Fibroblast of pulmonary artery (primary cell): ENCODE measurements at regions not wholly inside any gene's neighbourhood (a gene's known extent, or its start where the extent isn't known, plus 50 kb on each side); places are given as distances from the start of the nearest gene placed in this dataset.
A peak's percentile ranks its signal among the peaks of the same experiment; 100 is the strongest.
"Not testable (repeated sequence)": the region's sequence is repeated elsewhere in the genome, so short reads cannot be mapped to it uniquely, and the experiment has no call there.

ENCODE experiments used
- DNase-seq: peaks from one replicate; pipeline ENCODE4 v3.0.0-alpha.2; 2010; ENCODE audit warnings: low read depth
- H3K4me3 ChIP-seq: replicated peaks from 2 replicates; pipeline ENCODE4 v1.5.1; 2011; ENCODE audit warnings: low read depth, mild to moderate bottlenecking, control low read depth, low read length, moderate library complexity
- CTCF ChIP-seq: IDR thresholded peaks from 2 replicates; pipeline ENCODE4 v1.5.1; 2011; ENCODE audit warnings: mild to moderate bottlenecking, control low read depth, low read length, inconsistent platforms; ENCODE audit errors: missing control alignments

- TF ChIP-seq CTCF: no peak
- H3K4me3 ChIP-seq: no peak overlapping the region
- no peak for DNase-seq
These were observed 81.4 kb upstream of the TBC1D5 start for GRCh38 chr3:17823816-17824215.

- no peak for DNase-seq
- no peak overlapping the region for H3K4me3 ChIP-seq
- TF ChIP-seq CTCF: no peak
These were observed 80.6 kb upstream of the TBC1D5 start for GRCh38 chr3:17823036-17823435.

- DNase-seq: peak; percentile 18
- H3K4me3 ChIP-seq: no peak overlapping the region
- no peak for TF ChIP-seq CTCF
These were observed 78.3 kb upstream of the TBC1D5 start for GRCh38 chr3:17820704-17821103.

- no peak for TF ChIP-seq CTCF
- no peak for DNase-seq
- H3K4me3 ChIP-seq: no peak overlapping the region
These were observed 77.8 kb upstream of the TBC1D5 start for GRCh38 chr3:17820275-17820674.

GRCh38 chr3:17817973-17818372, 75.5 kb upstream of the TBC1D5 start:
- not testable (repeated sequence) for DNase-seq, H3K4me3 ChIP-seq

GRCh38 chr3:17817545-17817944, 75.1 kb upstream of the TBC1D5 start:
- DNase-seq: no peak
- H3K4me3 ChIP-seq: no peak overlapping the region
- TF ChIP-seq CTCF: no peak

GRCh38 chr3:17816839-17817238, 74.4 kb upstream of the TBC1D5 start:
- not testable (repeated sequence) for DNase-seq

GRCh38 chr3:17812328-17812727, 69.9 kb upstream of the TBC1D5 start:
- not testable (repeated sequence) for H3K4me3 ChIP-seq, DNase-seq

More at GRCh38 chr3:17816839-17817238, 74.4 kb upstream of the TBC1D5 start:
- not testable (repeated sequence) for H3K4me3 ChIP-seq

- TF ChIP-seq CTCF: no peak
- no peak overlapping the region for H3K4me3 ChIP-seq
- no peak for DNase-seq
These were observed 69.2 kb upstream of the TBC1D5 start for GRCh38 chr3:17811646-17812045.
